ENCODE measurements at regions not wholly inside any gene's neighbourhood (a gene's known extent, or its start where the extent isn't known, plus 50 kb on each side); places are given as distances from the start of the nearest gene placed in this dataset.

GRCh38 chr14:62015945-62016344 lies 253.7 kb downstream of the SNAPC1 start:
- TF ChIP-seq CTCF (optimal IDR thresholded peaks at IDR 0.05 in 1 of 3, IDR thresholded peaks at IDR 0.05 in 1 of 3, conservative IDR thresholded peaks at IDR 0.05 in 1 of 3; ENCODE audit: extremely low read depth in 1 of 3, insufficient read depth in 2 of 3, low read length in 3 of 3) (no peak), EZH2 (IDR thresholded peaks at IDR 0.05; ENCODE audit: low read length) (no peak)

All from keratinocyte (primary cell).